ENCODE measurements at regions not wholly inside any gene's neighbourhood (a gene's known extent, or its start where the extent isn't known, plus 50 kb on each side); places are given as distances from the start of the nearest gene placed in this dataset.

- no peak overlapping the region for H3K4me3 ChIP-seq (ENCODE audit: low read depth, low read length)
Observed at GRCh38 chr6:167766986-167767714, 59.6 kb upstream of the AFDN start.

GRCh38 chr6:167767715-167768107, 59.0 kb upstream of the AFDN start:
- no peak overlapping the region for H3K4me3 ChIP-seq (ENCODE audit: low read depth, low read length)

GRCh38 chr6:167768471-167769215, 58.1 kb upstream of the AFDN start:
- H3K4me3 ChIP-seq (ENCODE audit: low read depth, low read length), result no peak overlapping the region

- H3K4me3 ChIP-seq (ENCODE audit: low read depth, low read length), result no peak overlapping the region
Observed at GRCh38 chr6:167769408-167770190, 57.1 kb upstream of the AFDN start.

- H3K4me3 ChIP-seq (ENCODE audit: low read depth, low read length), result no peak overlapping the region
Observed at GRCh38 chr6:167770291-167770955, 56.3 kb upstream of the AFDN start.

GRCh38 chr6:167774881-167775280, 51.8 kb upstream of the AFDN start:
- no peak overlapping the region for H3K4me3 ChIP-seq (ENCODE audit: low read depth, low read length)

GRCh38 chr6:167776906-167777627, 49.6 kb upstream of the AFDN start:
- no peak overlapping the region for H3K4me3 ChIP-seq (ENCODE audit: low read depth, low read length)
